Activated T-cell treated with anti-CD3 and anti-CD28 coated beads for 1 hour (primary cell): ENCODE measurements at regions not wholly inside any gene's neighbourhood (a gene's known extent, or its start where the extent isn't known, plus 50 kb on each side); places are given as distances from the start of the nearest gene placed in this dataset.

Experiments used
- DNase-seq: peaks from one replicate; pipeline ENCODE4 v3.0.0-alpha.2; 2020; ENCODE audit warnings: low read depth

DNA sequence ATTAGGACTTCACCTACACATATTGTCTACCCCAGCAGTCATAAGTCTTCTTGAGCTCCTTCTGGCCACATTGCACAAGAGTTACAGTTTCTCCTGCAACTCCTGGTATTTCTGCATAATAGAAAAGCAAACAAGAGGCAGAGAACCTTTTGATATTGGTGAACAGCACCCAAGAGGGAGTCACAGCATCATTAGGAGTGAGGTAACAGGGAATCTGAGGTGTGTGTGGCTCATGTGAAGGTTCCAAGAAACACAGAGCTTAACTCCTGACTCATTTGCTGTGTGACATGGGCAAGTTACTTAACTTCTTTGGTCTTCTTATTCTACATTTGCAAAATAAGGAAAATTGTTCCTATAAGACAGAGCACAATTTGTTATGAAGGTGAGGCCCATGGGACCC lies 374.6 kb downstream of the INSC start:
- no peak for DNase-seq

DNA sequence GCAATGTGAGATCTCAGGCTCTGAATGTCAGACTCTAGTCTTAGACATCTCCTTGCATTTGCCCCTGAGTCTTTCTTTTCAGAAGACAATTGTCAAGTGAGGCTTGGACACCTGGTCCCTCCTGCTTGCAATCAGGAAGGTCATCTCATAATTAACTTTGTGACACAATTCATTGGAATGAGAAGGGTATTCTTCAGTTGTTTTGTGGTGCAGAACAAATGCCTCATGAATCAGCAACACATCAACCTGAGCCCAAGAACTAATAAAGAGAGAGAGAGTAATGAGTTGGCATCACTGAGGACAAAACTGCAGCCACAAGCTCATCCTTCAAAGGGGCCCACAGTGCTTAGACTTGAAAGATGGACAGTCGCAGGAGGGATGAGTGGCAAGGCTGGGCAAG lies 375.8 kb downstream of the INSC start:
- DNase-seq = no peak

GRCh38 chr11:15493066-15493465 lies 378.3 kb downstream of the INSC start:
- no peak for DNase-seq

- no peak for DNase-seq
Measured at GRCh38 chr11:15493921-15494620, 379.3 kb downstream of the INSC start.

DNA sequence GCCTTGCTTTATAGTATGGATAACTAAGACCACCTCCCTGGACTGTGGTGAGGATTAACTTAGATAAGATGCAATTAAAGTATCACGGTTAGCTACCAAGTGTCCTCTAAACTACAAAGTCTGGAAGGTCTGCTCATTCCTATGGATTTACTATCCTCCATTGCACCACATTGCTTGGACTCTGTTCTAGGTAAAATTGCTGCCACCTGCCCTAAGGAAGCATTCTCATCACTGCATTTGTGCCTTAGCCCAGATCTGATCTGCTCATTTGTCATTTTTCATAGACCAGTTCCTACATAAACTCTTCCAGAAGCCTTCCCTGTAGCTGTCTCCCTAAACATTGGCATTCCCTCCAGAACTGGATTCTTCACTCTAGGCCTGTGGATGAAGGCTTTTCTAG lies 380.0 kb downstream of the INSC start:
- DNase-seq = no peak

DNA sequence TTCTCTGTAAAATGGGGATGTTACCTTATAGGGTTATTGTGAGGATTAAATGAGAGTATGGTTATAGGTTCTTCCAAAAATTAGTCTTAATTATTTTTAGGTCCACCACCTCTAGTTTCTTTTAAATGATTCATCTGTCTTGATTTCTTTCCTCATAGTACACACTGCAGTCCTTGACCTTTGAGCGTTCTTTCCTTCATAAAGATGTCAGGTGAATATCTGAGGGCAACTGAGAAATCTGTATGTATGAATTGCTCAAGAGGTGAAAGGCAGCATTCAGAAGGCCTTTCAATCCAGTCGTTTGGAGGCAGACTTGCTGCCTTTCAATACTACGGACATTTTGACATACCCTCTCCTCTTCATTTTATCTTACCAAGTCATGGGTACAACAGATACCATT lies 380.7 kb downstream of the INSC start:
- no peak for DNase-seq

GRCh38 chr11:15497366-15497765 lies 382.6 kb downstream of the INSC start:
- no peak for DNase-seq

DNA sequence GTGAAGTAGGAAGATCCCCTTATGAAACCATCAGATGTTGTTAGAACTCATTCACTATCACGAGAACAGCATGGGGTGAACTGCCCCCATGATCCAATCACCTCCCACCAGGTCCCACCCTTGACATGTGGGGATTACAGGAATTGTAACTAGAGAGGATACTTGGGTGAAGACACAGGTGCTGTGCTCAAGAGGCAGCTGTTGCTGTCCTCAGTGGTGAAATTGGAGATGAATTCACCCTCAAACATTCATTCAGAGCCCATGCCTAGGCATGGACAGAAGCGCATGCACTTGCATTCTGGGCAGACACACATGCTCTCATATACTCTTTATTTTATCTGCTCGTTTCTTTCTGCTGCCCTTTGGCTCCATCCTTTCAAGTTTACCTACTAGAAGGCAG lies 385.0 kb downstream of the INSC start:
- DNase-seq = no peak

GRCh38 chr11:15500643-15501042 lies 385.9 kb downstream of the INSC start:
- DNase-seq = no peak

DNA sequence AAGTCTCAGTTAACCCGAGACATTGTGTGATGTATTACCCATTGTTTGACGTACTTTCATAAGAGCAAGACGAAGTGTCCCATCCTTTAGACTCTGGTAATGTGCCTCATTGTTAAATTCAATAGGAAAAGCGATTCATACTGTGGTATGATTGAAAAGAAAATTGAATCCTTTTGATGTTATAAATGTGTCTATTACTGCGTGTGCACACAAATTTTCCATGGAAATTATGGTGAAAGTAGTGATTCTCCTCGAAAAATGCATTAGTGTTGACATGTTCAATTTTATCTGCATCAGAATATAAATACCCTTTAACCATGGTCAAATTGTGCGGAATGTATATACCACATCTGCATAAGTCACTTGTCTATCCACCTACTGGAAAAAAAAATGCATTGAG lies 386.8 kb downstream of the INSC start:
- DNase-seq = no peak

GRCh38 chr11:15505155-15505554 lies 390.4 kb downstream of the INSC start:
- DNase-seq = no peak

DNA sequence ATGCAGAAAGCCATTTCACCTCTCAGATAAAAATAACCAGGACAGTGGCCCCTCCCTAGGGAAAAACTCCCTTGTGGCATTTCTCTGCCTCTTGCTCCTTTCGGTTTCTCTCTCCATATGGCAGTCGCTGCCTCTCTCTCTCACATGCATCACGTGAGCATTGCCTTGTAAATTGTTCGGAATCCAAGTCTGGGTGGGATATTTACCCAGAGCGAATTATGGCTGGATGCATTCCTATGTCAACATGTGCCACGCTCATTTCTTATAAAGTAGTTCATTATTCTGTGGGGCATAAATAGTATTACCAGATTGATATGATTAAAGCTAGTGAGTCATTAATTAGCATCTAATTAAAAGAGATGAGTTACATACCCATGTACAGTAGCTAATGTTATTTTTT lies 392.9 kb downstream of the INSC start:
- DNase-seq = no peak

- DNase-seq = no peak
Measured at GRCh38 chr11:15509082-15509481, 394.4 kb downstream of the INSC start.

DNA sequence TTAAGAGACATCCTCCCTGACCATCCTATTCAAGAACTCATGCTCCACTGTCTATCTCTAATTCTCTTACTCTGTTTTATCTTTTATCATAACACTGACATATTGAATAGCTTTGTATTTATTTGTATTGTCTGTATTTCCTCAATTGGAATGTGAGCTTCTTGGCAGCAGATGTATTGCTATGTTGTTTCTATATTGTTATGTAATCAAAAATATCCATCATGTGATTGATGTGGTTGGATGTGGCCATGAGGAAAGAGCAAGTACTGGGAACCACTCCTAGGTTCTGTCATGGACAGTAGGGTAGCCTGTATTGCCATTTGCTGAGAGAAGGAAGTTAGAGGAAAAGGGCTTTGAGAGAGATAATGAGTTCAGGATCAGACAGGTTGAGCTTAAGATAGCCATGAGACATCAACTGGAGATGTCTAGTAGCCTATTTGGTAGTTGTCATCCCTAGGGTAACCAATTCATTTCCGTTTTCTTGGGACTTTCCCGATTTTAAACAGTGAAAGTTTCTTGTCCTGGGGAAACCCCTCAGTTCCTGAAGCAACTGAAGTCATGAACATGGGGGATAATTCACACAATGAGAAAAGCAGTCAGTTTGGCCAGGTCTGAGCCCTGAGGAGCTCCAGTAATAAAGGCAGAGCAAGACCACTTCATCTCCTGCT lies 404.5 kb downstream of the INSC start:
- DNase-seq = no peak

- DNase-seq = no peak
Measured at GRCh38 chr11:15519911-15520310, 405.2 kb downstream of the INSC start.

GRCh38 chr11:15523543-15523942 lies 408.8 kb downstream of the INSC start:
- no peak for DNase-seq

DNA sequence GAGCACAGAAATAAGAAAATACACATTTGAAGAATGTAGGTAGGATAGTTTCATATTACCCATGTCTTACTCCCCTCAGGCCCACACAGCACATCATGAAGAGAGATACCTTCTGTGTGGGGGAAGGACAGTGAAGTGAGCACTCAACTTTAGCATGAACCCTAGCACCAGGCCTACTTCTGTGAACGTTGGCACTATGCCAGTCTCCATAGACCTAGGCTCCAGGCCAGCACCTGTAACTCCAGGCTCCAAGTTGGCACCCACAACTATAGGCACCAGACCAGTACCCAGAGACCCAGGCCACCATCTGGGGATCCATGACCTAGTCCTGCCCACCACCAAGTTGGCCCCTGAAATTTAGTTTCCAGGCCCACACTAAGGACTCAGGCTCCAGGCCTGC lies 410.9 kb downstream of the INSC start:
- no peak for DNase-seq

DNA sequence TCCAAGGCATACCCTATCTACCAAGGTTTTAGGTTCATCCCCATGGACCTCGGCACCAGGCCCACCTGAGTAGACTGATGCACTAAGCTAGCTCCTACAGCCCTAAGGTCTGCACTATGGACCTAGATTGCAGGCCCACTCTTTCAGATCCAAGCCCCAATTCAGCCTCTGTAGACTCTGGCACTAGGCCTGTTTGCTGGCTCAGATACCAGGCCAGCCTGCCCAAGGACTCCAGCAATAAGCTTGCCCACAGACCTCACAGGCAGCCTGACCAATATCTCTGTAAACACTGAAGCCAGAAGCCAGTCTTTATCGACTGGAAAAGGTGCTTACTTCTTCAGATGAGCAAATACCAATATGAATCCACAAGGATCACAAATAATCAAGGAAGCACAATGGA lies 411.3 kb downstream of the INSC start:
- DNase-seq = no peak

DNA sequence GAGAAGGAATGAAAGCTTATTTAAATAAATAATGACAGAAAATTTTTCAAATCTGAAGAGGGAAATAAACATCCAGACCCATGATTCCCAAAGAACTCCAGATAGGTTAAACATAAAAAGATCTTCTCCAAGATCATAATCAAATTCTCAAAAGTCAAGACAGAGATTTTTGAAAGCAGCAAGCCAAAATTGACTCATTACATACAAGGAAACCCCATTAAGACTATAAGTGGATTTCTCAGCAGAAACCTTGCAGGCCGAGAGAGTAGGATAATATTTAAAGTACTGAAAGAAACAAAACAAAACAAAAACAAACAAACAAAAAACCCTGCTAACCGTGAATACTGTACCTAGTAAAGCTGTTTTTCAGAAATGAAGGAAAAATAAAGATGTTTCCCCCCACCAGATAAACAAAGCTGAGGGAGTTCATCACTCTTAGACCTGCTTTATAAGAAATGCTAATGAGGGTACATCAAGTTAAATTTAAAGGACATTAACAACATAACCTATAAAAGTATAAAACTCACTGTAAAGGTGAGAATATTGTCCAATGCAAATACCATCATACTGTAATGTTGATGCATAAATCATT lies 412.2 kb downstream of the INSC start:
- DNase-seq = no peak

DNA sequence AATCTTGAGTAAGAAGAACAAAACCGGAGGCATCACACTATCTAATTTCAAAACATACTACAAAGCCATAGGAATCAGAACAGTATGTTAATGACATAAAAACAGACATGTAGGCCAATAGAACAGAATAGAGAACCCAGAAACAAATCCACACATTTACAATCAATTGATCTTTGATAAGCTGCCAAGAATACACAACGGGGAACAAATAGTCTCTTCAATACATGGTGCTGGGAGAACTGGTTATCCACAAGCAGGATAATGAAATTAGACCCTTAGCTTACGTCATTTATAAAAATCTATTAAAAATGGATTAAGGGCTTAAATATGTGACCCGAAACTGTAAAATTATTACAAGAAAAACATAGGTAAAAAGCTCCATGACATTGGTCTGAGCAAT lies 417.7 kb downstream of the INSC start:
- no peak for DNase-seq

DNA sequence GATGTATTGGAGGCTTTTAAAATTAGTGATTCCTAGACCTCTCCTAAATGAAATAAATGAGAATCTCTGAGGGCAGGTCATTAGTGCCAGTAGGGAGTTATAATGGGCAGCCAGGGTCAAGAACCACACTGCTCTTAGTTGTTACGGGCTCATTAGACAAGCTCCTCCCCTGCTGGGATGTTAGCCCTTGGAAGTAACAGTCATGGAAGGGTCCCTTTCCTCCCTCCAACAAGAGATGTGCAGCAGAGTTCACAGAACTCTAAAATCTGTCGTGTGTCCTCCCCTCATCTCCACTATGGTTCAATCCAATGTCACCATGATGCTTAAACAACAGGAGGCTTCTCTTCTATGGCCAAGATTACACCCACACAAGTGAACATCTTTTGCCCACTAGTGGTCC lies 419.5 kb downstream of the INSC start:
- DNase-seq = no peak

DNA sequence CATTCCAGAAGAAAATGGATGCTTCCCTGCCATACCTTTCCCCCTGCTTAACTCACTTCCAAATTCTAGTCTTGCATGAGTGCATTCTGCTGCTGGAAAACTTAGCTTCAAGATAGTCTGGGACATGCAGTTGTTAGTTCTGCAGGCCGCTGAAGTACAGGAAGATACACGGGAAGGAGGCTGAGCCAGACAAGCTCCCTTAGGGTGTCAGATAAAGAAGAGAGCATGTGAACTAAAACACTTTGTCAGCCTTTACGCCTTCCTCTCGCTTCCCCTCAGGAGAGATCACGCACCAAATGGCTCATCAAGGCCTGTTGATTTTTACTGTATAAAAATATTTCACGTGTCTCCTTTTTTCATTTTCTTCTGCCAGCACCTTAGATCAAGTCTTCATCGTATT lies 420.7 kb downstream of the INSC start:
- no peak for DNase-seq

GRCh38 chr11:15536438-15536837 lies 421.7 kb downstream of the INSC start:
- no peak for DNase-seq

DNA sequence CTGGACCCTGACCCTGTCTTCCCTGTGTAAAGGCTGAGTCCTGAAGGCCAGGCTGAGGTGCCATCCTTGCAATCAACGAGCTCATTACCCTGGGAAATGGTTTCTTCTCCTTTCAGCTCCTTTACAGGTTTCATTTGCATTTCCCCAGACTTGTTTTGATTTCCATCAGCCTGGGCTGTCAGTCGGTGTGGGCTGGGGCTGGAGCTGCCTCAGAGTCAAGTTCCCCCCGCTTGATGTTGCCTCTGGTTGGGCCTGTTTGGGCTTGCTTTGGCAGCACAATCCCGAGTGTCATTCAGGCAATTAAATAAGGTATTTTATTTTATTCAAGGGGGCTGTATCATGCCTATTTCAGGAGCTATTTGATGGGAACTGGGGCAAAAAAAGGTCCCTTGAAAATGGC lies 424.9 kb downstream of the INSC start:
- DNase-seq = no peak
